Stomach (tissue), 4 donors: ENCODE measurements at regions not wholly inside any gene's neighbourhood (a gene's known extent, or its start where the extent isn't known, plus 50 kb on each side); places are given as distances from the start of the nearest gene placed in this dataset.

Experiments
- POLR2A ChIP-seq, 4 donors: fragments of 450-650 bp; IDR thresholded peaks; one replicate each; pipeline ENCODE4 v1.6.1; 2016; ENCODE audit warnings: antibody characterized with exemption in 4 of 4, control low read depth in 2 of 4, mild to moderate bottlenecking in 1 of 4, moderate library complexity in 1 of 4
- POLR2AphosphoS5 ChIP-seq, 3 donors: sonication (generic); formaldehyde crosslinking; IDR thresholded peaks; one replicate each; pipeline ENCODE4 v1.6.1; 2016; ENCODE audit warnings: antibody characterized with exemption in 3 of 3

DNA sequence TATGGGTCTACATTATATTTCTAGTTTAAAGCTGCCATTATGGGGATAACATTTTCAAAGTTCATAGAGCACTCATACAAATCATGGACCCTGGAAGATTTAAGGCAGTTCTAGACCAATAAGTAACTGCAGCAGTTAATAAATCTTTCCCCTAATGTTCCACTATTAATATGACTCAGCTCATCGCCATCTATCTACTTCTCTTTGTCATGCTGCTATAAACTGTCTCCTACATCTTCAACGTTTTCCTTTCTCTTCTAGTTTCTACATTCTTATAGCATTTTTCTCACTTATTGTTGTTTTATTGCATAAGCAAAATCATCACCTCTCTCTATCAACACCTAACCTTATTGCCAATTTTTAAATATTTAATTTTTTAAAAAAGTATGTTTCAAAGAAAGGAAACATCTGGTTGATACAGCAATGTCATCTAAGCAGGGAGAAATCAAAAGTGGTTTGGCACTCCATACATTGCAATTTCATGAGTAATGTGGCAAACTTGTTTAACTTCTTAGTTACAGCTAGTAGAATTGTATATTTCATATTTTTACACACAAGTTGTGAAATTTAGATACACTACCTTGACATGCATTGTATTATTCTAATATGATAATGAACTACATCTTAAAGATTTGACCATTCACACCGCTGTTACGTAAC is 1500.4 kb upstream of the MIR17HG start:
- no peak for TF ChIP-seq POLR2AphosphoS5 (IDR thresholded peaks at IDR 0.05)
- no peak for TF ChIP-seq POLR2A (IDR thresholded peaks at IDR 0.05)
